Neural progenitor cell (in vitro differentiated cells): ENCODE measurements at regions not wholly inside any gene's neighbourhood (a gene's known extent, or its start where the extent isn't known, plus 50 kb on each side); places are given as distances from the start of the nearest gene placed in this dataset.

Experiments
- DNase-seq: peaks from one replicate; pipeline ENCODE4 v3.0.0-alpha.2; 2016; ENCODE audit warnings: low spot score
- H2AFZ ChIP-seq: fragments of 200-600 bp; sonication (generic); replicated peaks from 2 replicates; pipeline ENCODE4 v1.6.1; 2016; ENCODE audit warnings: antibody characterized with exemption
- H3F3A ChIP-seq: fragments of 200-600 bp; sonication (generic); 2 replicates; pipeline ENCODE4 v1.6.1; 2016; ENCODE audit warnings: antibody characterized with exemption, low read depth
- H3K27ac ChIP-seq: fragments of 200-600 bp; sonication (generic); 2 replicates; pipeline ENCODE4 v1.5.1; 2016; ENCODE audit warnings: mild to moderate bottlenecking
- H3K27me3 ChIP-seq: fragments of 200-600 bp; sonication (generic); 2 replicates; pipeline ENCODE4 v1.6.1; 2016; ENCODE audit warnings: mild to moderate bottlenecking, moderate library complexity
- H3K36me3 ChIP-seq: fragments of 200-600 bp; sonication (generic); 2 replicates; pipeline ENCODE4 v1.5.1; 2016
- H3K4me1 ChIP-seq: fragments of 200-600 bp; sonication (generic); 2 replicates; pipeline ENCODE4 v1.6.1; 2016; ENCODE audit warnings: mixed run types
- H3K4me2 ChIP-seq: fragments of 200-600 bp; sonication (generic); 2 replicates; pipeline ENCODE4 v1.6.1; 2016
- H3K4me3 ChIP-seq: fragments of 200-600 bp; sonication (generic); 2 replicates; pipeline ENCODE4 v1.5.1; 2016
- H3K79me2 ChIP-seq: fragments of 200-600 bp; sonication (generic); 2 replicates; pipeline ENCODE4 v1.6.1; 2016; ENCODE audit warnings: low read depth
- H3K9ac ChIP-seq: fragments of 200-600 bp; sonication (generic); 2 replicates; pipeline ENCODE4 v1.6.1; 2016
- H3K9me3 ChIP-seq: fragments of 200-600 bp; sonication (generic); 2 replicates; pipeline ENCODE4 v1.5.1; 2016; ENCODE audit warnings: low read depth
- H4K20me1 ChIP-seq: fragments of 200-600 bp; sonication (generic); 2 replicates; pipeline ENCODE4 v1.6.1; 2016; ENCODE audit warnings: low read depth
- H3K27ac Mint-ChIP-seq: 3 replicates; pipeline ENCODE4 v1.8.0; 2021; ENCODE audit warnings: mixed read lengths
- H3K27me3 Mint-ChIP-seq: 2 replicates; pipeline ENCODE4 v1.8.0; 2022; ENCODE audit warnings: low read depth, mild to moderate bottlenecking, inconsistent platforms, moderate library complexity, mixed read lengths; ENCODE audit not compliant: insufficient read depth
- H3K36me3 Mint-ChIP-seq: 3 replicates; pipeline ENCODE4 v1.8.0; 2021; ENCODE audit warnings: mixed read lengths
- H3K4me1 Mint-ChIP-seq: 3 replicates; pipeline ENCODE4 v1.8.0; 2021; ENCODE audit warnings: mixed read lengths
- H3K4me3 Mint-ChIP-seq: 3 replicates; pipeline ENCODE4 v1.8.0; 2021; ENCODE audit warnings: mild to moderate bottlenecking, moderate library complexity, mixed read lengths
- H3K9me3 Mint-ChIP-seq: 3 replicates; pipeline ENCODE4 v1.8.0; 2020; ENCODE audit warnings: mixed read lengths
- CTCF ChIP-seq: fragments of 200-600 bp; sonication (generic); IDR thresholded peaks from 2 replicates; pipeline ENCODE4 v1.5.1; 2017; ENCODE audit warnings: antibody characterized with exemption, mild to moderate bottlenecking
- EZH2 ChIP-seq: fragments of 200-600 bp; sonication (generic); IDR thresholded peaks from 2 replicates; pipeline ENCODE4 v1.6.1; 2017; ENCODE audit warnings: antibody characterized with exemption, mild to moderate bottlenecking, moderate library complexity
- EZH2phosphoT487 ChIP-seq: fragments of 200-600 bp; sonication (generic); IDR thresholded peaks from 2 replicates; pipeline ENCODE4 v1.6.1; 2017; ENCODE audit warnings: antibody characterized with exemption

GRCh38 chr13:22047082-22047784 lies 376.4 kb downstream of the FGF9 start:
- Mint-ChIP-seq H3K4me3 (no peak overlapping the region), H3K27me3 (peaks cover 4% of the 10 kb centered on the region), H3K9me3 (peaks cover 3% of the 10 kb centered on the region), H3K4me1 (no peaks in the 10 kb centered on the region), H3K36me3 (no peaks in the 10 kb centered on the region), H3K27ac (no peak overlapping the region)
- H3K27ac ChIP-seq: no peak overlapping the region
- no peak overlapping the region for H3K4me3 ChIP-seq
- no peaks in the 10 kb centered on the region for H3K27me3 ChIP-seq
- TF ChIP-seq EZH2 (no peak), CTCF (no peak), EZH2phosphoT487 (no peak)
- no peak overlapping the region for H2AFZ ChIP-seq
- no peaks in the 10 kb centered on the region for H3K4me1 ChIP-seq
- peaks cover 4% of the 10 kb centered on the region for H3K9me3 ChIP-seq
- no peaks in the 10 kb centered on the region for H3F3A ChIP-seq
- H3K4me2 ChIP-seq: no peak overlapping the region
- H4K20me1 ChIP-seq: no peaks in the 10 kb centered on the region
- no peak for DNase-seq
- H3K9ac ChIP-seq: no peak overlapping the region
- H3K79me2 ChIP-seq: no peaks in the 10 kb centered on the region
- H3K36me3 ChIP-seq: peaks cover 5% of the 10 kb centered on the region

- no peak overlapping the region for H3K4me2 ChIP-seq
- H3K9ac ChIP-seq: no peak overlapping the region
- H3K36me3 ChIP-seq: peaks cover under 1% of the 10 kb centered on the region
- no peaks in the 10 kb centered on the region for H3K36me3 Mint-ChIP-seq
- H3K4me3 ChIP-seq: no peak overlapping the region
- no peaks in the 10 kb centered on the region for H3F3A ChIP-seq
- H3K27me3 Mint-ChIP-seq: peaks cover 4% of the 10 kb centered on the region
- no peak overlapping the region for H3K27ac Mint-ChIP-seq
- no peak for TF ChIP-seq EZH2
- TF ChIP-seq CTCF: no peak
- TF ChIP-seq EZH2phosphoT487: no peak
- DNase-seq: no peak
- no peaks in the 10 kb centered on the region for H3K4me1 Mint-ChIP-seq
- no peaks in the 10 kb centered on the region for H3K4me1 ChIP-seq
- H2AFZ ChIP-seq: no peak overlapping the region
- H4K20me1 ChIP-seq: no peaks in the 10 kb centered on the region
- no peaks in the 10 kb centered on the region for H3K79me2 ChIP-seq
- peaks cover 3% of the 10 kb centered on the region for H3K9me3 Mint-ChIP-seq
- H3K27me3 ChIP-seq: no peaks in the 10 kb centered on the region
- no peaks in the 10 kb centered on the region for H3K9me3 ChIP-seq
- no peak overlapping the region for H3K27ac ChIP-seq
- H3K4me3 Mint-ChIP-seq: no peak overlapping the region
These were observed 376.9 kb downstream of the FGF9 start for GRCh38 chr13:22047785-22048104.

- H3K27ac ChIP-seq: no peak overlapping the region
- H4K20me1 ChIP-seq: no peaks in the 10 kb centered on the region
- H3K4me2 ChIP-seq: no peak overlapping the region
- H3K4me1 ChIP-seq: no peaks in the 10 kb centered on the region
- H3K4me3 Mint-ChIP-seq: no peak overlapping the region
- no peaks in the 10 kb centered on the region for H3F3A ChIP-seq
- no peak overlapping the region for H2AFZ ChIP-seq
- H3K27me3 ChIP-seq: no peaks in the 10 kb centered on the region
- H3K9ac ChIP-seq: no peak overlapping the region
- no peak overlapping the region for H3K4me3 ChIP-seq
- TF ChIP-seq EZH2 (no peak), CTCF (no peak), EZH2phosphoT487 (no peak)
- H3K79me2 ChIP-seq: no peaks in the 10 kb centered on the region
- H3K9me3 ChIP-seq: no peaks in the 10 kb centered on the region
- no peaks in the 10 kb centered on the region for H3K36me3 Mint-ChIP-seq
- no peaks in the 10 kb centered on the region for H3K4me1 Mint-ChIP-seq
- no peaks in the 10 kb centered on the region for H3K36me3 ChIP-seq
- no peak for DNase-seq
- peaks cover 3% of the 10 kb centered on the region for H3K9me3 Mint-ChIP-seq
- peaks cover 4% of the 10 kb centered on the region for H3K27me3 Mint-ChIP-seq
- no peak overlapping the region for H3K27ac Mint-ChIP-seq
These were observed 378.5 kb downstream of the FGF9 start for GRCh38 chr13:22049384-22049783.
